Stomach (tissue), 4 donors: ENCODE measurements at regions not wholly inside any gene's neighbourhood (a gene's known extent, or its start where the extent isn't known, plus 50 kb on each side); places are given as distances from the start of the nearest gene placed in this dataset.

Experiments
- EP300 ChIP-seq: sonication (generic); formaldehyde crosslinking; IDR thresholded peaks from one replicate; pipeline ENCODE4 v1.6.1; 2017; ENCODE audit warnings: antibody characterized with exemption
- POLR2A ChIP-seq, 4 donors: fragments of 450-650 bp; IDR thresholded peaks; one replicate each; pipeline ENCODE4 v1.6.1; 2016; ENCODE audit warnings: antibody characterized with exemption in 4 of 4, control low read depth in 2 of 4, mild to moderate bottlenecking in 1 of 4, moderate library complexity in 1 of 4
- POLR2AphosphoS5 ChIP-seq, 3 donors: sonication (generic); formaldehyde crosslinking; IDR thresholded peaks; one replicate each; pipeline ENCODE4 v1.6.1; 2016; ENCODE audit warnings: antibody characterized with exemption in 3 of 3
- TF ChIP-seq, protein P1 (sequence below), 7 experiments: fragments of 450-650 bp in 4 of 7; fragments of 200-600 bp in 3 of 7; sonication (generic) in 3 of 7; IDR thresholded peaks; one replicate each; pipeline ENCODE4 v1.5.1; 2016 to 2019; ENCODE audit warnings: antibody characterized with exemption in 7 of 7, control low read depth in 2 of 7, mild to moderate bottlenecking in 1 of 7

DNA sequence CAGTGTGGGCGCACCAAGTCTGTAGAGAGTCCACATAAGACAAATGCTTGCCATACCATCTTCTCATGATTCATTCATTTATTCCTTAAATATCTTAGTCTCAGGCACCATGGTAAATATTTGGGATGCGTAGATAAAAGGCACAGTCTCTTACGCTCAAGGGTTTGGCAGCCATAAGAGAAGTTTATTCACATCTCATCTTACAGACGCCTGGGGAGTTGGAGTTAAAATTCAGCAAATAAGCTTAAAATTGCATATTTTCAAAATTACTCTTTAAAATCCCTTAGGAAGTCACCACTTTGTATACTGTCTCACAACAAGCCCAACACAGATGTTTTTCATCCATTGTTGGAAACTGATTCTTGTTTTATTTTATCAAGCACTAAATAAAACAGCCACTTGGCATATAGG lies 363.3 kb downstream of the KIF16B start:
- no peak for TF ChIP-seq EP300
- no peak for TF ChIP-seq POLR2AphosphoS5 (IDR thresholded peaks at IDR 0.05)
- TF ChIP-seq, protein P1, sequence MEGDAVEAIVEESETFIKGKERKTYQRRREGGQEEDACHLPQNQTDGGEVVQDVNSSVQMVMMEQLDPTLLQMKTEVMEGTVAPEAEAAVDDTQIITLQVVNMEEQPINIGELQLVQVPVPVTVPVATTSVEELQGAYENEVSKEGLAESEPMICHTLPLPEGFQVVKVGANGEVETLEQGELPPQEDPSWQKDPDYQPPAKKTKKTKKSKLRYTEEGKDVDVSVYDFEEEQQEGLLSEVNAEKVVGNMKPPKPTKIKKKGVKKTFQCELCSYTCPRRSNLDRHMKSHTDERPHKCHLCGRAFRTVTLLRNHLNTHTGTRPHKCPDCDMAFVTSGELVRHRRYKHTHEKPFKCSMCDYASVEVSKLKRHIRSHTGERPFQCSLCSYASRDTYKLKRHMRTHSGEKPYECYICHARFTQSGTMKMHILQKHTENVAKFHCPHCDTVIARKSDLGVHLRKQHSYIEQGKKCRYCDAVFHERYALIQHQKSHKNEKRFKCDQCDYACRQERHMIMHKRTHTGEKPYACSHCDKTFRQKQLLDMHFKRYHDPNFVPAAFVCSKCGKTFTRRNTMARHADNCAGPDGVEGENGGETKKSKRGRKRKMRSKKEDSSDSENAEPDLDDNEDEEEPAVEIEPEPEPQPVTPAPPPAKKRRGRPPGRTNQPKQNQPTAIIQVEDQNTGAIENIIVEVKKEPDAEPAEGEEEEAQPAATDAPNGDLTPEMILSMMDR (IDR thresholded peaks at IDR 0.05), result no peak
- no peak for TF ChIP-seq POLR2A (IDR thresholded peaks at IDR 0.05)
